ENCODE measurements at regions not wholly inside any gene's neighbourhood (a gene's known extent, or its start where the extent isn't known, plus 50 kb on each side); places are given as distances from the start of the nearest gene placed in this dataset.

DNA sequence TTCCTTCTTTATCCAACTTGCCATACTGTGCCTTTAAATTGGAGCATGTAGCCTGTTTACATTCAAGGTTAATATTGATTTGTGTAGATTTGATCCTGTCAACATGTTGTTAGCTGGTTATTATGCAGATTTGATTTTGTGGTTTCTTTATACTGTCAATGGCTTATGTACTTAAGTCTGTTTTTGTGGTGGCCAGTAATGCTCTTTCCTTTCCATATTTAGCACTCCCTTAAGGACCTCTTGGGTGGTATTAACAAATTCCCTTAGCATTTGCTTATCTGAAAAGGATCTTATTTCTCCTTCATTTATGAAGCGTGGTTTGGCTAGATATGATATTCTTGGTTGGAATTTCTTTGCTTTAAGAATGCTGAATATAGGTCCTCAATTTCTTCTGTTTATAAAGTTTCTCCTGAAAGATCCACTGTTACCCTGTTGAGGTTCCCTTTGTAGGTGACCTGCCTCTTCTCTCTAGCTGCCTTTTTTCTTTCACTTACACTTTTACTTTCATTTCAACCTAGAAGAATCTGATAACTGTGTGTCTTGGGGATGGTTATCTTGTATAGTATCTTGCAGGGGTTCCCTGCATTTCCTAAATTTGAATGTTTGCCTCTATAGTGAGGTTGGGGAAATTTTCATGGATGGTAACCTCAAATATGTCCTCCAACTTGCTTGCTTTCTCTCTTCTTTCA lies 86.9 kb upstream of the NEGR1 start:
- TF ChIP-seq, protein P1, sequence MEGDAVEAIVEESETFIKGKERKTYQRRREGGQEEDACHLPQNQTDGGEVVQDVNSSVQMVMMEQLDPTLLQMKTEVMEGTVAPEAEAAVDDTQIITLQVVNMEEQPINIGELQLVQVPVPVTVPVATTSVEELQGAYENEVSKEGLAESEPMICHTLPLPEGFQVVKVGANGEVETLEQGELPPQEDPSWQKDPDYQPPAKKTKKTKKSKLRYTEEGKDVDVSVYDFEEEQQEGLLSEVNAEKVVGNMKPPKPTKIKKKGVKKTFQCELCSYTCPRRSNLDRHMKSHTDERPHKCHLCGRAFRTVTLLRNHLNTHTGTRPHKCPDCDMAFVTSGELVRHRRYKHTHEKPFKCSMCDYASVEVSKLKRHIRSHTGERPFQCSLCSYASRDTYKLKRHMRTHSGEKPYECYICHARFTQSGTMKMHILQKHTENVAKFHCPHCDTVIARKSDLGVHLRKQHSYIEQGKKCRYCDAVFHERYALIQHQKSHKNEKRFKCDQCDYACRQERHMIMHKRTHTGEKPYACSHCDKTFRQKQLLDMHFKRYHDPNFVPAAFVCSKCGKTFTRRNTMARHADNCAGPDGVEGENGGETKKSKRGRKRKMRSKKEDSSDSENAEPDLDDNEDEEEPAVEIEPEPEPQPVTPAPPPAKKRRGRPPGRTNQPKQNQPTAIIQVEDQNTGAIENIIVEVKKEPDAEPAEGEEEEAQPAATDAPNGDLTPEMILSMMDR (IDR thresholded peaks at IDR 0.05; ENCODE audit: low read length, missing control alignments): no peak
- DNase-seq (ENCODE audit: low read depth): no peak
- H3K4me3 ChIP-seq (replicated peaks; ENCODE audit: low read depth, low read length): no peak overlapping the region

DNA sequence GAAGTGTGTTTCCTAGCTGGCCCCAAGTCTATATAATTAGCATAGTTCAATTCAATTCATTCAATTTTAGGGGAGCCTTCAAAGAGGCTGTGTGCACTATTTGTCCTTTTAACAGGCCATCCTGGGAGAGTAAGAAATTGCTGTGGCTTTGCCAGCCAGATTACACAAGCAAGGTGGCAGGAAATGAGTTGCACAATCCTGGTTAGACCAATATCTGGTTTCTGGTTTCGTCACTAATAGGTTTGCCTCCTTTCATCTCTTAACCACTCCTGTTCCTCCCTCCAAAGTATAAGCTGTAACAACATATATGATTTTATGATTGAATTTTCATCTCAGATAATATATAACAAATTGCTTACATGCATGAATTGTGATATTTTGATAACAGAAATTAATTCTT lies 84.1 kb upstream of the NEGR1 start:
- DNase-seq (ENCODE audit: low read depth): peak; percentile 81
- H3K4me3 ChIP-seq (replicated peaks; ENCODE audit: low read depth, low read length): no peak overlapping the region
- TF ChIP-seq, protein P1 (IDR thresholded peaks at IDR 0.05; ENCODE audit: low read length, missing control alignments): no peak

DNA sequence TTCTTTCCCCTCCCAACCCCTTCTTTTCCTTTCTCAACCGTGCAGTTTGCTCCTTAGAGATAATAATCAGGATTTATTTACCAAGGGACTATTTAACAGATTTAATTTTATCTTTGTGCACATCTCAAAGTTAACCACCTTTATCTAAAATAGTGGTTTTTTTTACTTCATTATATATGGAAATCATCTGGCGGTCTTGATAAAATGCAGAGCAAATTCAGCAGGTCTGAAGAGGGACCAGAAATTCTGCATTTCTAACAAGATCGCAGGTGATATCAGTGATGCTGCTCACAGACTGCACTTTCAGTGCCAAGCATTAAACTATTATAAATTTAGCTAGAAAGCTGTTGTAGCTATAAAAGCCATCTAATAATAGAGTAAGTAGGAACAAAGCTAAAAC lies 83.4 kb upstream of the NEGR1 start:
- no peak for DNase-seq (ENCODE audit: low read depth)
- H3K4me3 ChIP-seq (replicated peaks; ENCODE audit: low read depth, low read length): no peak overlapping the region
- TF ChIP-seq, protein P1 (IDR thresholded peaks at IDR 0.05; ENCODE audit: low read length, missing control alignments): no peak

DNA sequence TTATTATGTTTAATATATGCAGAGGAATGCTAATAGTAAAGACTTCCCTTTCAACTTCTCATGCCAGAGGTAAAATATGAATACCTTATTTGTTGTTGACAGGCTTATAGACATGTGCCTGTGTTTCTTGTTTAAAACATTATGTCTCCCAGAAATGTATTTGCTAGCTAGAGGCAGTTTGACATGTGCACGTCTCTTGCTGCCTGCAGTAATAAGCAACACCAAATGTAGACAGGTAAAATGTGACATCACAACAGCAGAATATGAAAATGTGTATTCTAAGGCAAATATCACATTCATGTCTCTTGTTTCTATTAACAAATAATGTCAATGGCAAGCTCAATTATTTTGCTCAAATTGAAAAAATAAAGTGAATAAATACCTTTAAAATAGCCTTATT lies 80.2 kb upstream of the NEGR1 start:
- no peak overlapping the region for H3K4me3 ChIP-seq (replicated peaks; ENCODE audit: low read depth, low read length)
- TF ChIP-seq, protein P1 (IDR thresholded peaks at IDR 0.05; ENCODE audit: low read length, missing control alignments): no peak
- no peak for DNase-seq (ENCODE audit: low read depth)

DNA sequence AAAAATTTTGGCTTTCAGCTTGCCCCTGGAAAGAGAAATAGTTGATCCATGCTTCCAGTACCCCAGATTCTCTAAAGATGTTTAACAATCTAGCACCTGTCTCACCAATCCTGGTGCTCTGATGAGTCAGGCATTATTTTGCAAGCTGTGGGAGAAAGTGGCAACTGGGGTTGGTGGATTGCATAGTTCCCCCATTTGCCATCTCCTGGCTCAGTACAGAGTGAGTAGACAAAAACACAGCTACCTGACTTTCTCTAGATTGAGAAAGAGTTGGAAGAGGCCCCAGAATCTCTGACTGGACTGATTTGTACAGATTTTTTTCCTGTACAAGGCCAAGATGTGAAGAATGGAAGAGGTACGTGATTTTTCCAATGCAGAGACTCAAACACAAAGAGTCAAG lies 75.1 kb upstream of the NEGR1 start:
- DNase-seq (ENCODE audit: low read depth): peak; percentile 53
- H3K4me3 ChIP-seq (replicated peaks; ENCODE audit: low read depth, low read length): no peak overlapping the region
- TF ChIP-seq, protein P1 (IDR thresholded peaks at IDR 0.05; ENCODE audit: low read length, missing control alignments): no peak

DNA sequence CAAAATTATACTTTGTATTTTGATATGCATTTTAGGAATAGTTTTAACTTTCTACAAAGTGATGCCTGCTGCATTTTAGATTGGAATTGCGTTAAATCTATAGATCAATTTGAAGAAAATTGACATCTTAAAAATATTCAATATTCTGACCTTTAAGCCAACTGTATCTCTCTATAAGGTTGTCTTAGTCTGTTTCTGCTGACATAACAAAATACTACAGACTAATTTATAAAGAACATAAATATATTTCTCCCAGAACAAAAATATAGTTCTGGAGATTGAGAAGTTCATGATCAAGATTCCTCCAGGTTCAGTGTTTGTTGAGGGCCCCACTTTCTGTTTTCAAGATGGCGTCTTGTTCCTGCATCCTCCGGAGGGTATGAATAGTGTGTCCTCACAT lies 73.6 kb upstream of the NEGR1 start:
- DNase-seq (ENCODE audit: low read depth): no peak

More for the DNA sequence above, 73.6 kb upstream of the NEGR1 start:
- no peak overlapping the region for H3K4me3 ChIP-seq (replicated peaks; ENCODE audit: low read depth, low read length)
- TF ChIP-seq, protein P1 (IDR thresholded peaks at IDR 0.05; ENCODE audit: low read length, missing control alignments): no peak

Measured in fibroblast of pulmonary artery (primary cell).